ENCODE measurements at regions not wholly inside any gene's neighbourhood (a gene's known extent, or its start where the extent isn't known, plus 50 kb on each side); places are given as distances from the start of the nearest gene placed in this dataset.

DNA sequence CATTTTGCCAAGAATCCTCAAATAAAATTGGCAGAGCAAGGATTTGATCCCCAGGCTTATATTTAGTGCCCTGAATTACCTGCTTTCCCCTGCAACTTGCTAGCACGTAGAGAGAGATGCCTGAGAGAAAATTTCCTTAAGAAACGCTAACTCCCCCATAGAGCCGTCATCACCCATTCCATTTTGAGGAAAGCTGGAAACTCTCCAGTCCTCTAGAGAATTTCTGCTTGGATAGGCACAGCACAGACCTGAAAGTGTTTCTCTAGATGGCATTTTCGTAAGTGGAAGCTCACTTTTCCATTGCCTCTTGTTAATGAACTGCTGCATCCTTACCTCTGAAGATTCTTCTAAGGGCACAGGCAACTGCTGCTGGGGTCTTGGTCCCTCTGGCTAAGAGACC lies 277.8 kb upstream of the SIX2 start:
- Histone ChIP-seq H3K4me3 (ENCODE audit: low read depth, low read length) (no peak overlapping the region), H3K27me3 (ENCODE audit: control insufficient read depth, insufficient read depth, low read length) (no peaks in the 10 kb centered on the region), H3K27ac (ENCODE audit: low read depth, low read length) (no peak overlapping the region), H3K4me1 (ENCODE audit: control insufficient read depth, insufficient read depth, low read length) (no peaks in the 10 kb centered on the region), H3K36me3 (ENCODE audit: control insufficient read depth, insufficient read depth, low read length) (no peaks in the 10 kb centered on the region), H3K9me3 (ENCODE audit: control insufficient read depth, insufficient read depth, low read length) (no peaks in the 10 kb centered on the region)
- WGBS (ENCODE audit: insufficient coverage), result 80% methylated on average over 1 of the region's 4 CpGs
- DNase-seq (ENCODE audit: low read depth in 4 of 6, low spot score in 6 of 6), result peak in 1 of 6 donors; percentile 79

DNA sequence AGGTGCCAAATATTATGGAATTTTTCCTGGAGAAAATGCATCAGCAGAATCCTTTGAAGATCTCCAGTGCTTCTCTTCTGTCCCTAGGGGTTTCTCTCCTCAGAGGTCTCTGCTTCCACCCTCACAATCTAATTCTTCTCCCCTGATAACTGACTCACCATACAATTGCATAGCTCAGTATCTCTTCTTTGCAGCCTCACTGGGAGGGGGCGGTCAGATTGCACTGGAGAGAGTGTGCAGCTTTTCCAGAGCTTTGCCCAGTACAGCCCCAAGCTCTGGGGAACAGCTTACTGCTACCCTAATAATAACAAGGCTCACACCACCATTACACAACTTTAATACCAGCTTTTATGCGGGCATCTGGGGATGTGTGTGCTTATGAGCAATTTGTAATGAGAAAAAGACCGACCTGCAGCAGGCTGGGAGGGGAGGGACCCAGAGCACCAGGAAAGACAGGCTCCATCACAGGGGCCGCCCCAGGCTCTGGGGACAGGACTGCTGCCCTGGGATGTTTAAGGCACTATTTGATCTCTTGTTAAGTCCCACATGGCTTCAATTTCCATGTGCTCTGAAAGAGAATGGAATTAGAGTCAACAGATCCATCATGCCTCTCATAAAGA lies 276.6 kb upstream of the SIX2 start:
- no peak for DNase-seq (ENCODE audit: low read depth in 4 of 6, low spot score in 6 of 6)
- H3K9me3 ChIP-seq (ENCODE audit: control insufficient read depth, insufficient read depth, low read length), result no peaks in the 10 kb centered on the region
- no peaks in the 10 kb centered on the region for H3K4me1 ChIP-seq (ENCODE audit: control insufficient read depth, insufficient read depth, low read length)
- no peak overlapping the region for H3K4me3 ChIP-seq (ENCODE audit: low read depth, low read length)
- H3K27me3 ChIP-seq (ENCODE audit: control insufficient read depth, insufficient read depth, low read length), result no peaks in the 10 kb centered on the region
- no peaks in the 10 kb centered on the region for H3K36me3 ChIP-seq (ENCODE audit: control insufficient read depth, insufficient read depth, low read length)
- WGBS (ENCODE audit: insufficient coverage), result 92% methylated on average over 4 of the region's 4 CpGs
- no peak overlapping the region for H3K27ac ChIP-seq (ENCODE audit: low read depth, low read length)

DNA sequence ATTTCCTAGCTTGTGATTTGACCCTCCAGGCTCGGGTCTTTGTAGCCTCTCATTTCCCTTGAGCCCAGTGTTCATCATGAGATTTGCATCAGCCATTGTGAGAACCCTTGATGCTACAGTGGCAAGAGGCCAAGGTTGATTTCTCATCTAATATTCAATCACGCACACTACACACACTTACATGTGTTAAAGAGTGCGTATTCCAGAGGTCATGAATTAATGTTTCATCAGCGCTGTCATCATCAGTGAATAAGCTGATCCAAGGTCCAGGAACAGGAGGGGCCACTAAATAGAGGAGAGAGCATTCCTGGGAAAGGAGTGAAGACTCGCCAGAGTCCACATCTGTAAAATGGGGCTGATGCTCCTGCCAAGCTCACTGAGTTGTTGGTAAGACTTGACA lies 276.1 kb upstream of the SIX2 start:
- no peak overlapping the region for H3K4me3 ChIP-seq (ENCODE audit: low read depth, low read length)
- no peaks in the 10 kb centered on the region for H3K9me3 ChIP-seq (ENCODE audit: control insufficient read depth, insufficient read depth, low read length)
- no peaks in the 10 kb centered on the region for H3K36me3 ChIP-seq (ENCODE audit: control insufficient read depth, insufficient read depth, low read length)
- 93% methylated on average over 4 of the region's 5 CpGs for WGBS (ENCODE audit: insufficient coverage)
- no peaks in the 10 kb centered on the region for H3K4me1 ChIP-seq (ENCODE audit: control insufficient read depth, insufficient read depth, low read length)
- no peak overlapping the region for H3K27ac ChIP-seq (ENCODE audit: low read depth, low read length)
- H3K27me3 ChIP-seq (ENCODE audit: control insufficient read depth, insufficient read depth, low read length), result no peaks in the 10 kb centered on the region
- DNase-seq (ENCODE audit: low read depth in 4 of 6, low spot score in 6 of 6), result no peak

DNA sequence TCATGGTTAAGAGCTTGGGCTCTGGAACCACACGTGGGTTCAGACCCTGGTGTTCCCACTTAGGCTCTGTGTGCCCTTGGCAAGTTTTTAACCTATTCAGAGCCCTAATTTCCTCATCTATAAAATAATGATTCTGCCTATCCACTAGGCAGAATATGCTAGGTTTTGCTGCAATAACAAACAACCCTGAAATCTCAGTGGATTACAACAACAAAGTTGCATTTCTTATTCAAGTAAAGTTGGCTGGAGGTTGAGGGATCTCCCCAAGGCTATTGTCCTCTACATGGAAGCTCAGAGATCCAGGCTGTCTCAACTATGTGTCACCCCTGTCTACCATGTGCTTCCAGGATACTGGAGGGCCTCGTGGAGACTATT lies 275.4 kb upstream of the SIX2 start:
- no peaks in the 10 kb centered on the region for H3K36me3 ChIP-seq (ENCODE audit: control insufficient read depth, insufficient read depth, low read length)
- H3K27me3 ChIP-seq (ENCODE audit: control insufficient read depth, insufficient read depth, low read length), result no peaks in the 10 kb centered on the region
- no peak overlapping the region for H3K4me3 ChIP-seq (ENCODE audit: low read depth, low read length)
- 86% methylated on average over 1 of the region's 2 CpGs for WGBS (ENCODE audit: insufficient coverage)
- no peaks in the 10 kb centered on the region for H3K9me3 ChIP-seq (ENCODE audit: control insufficient read depth, insufficient read depth, low read length)
- no peak overlapping the region for H3K27ac ChIP-seq (ENCODE audit: low read depth, low read length)
- H3K4me1 ChIP-seq (ENCODE audit: control insufficient read depth, insufficient read depth, low read length), result no peaks in the 10 kb centered on the region
- DNase-seq (ENCODE audit: low read depth in 4 of 6, low spot score in 6 of 6), result no peak

DNA sequence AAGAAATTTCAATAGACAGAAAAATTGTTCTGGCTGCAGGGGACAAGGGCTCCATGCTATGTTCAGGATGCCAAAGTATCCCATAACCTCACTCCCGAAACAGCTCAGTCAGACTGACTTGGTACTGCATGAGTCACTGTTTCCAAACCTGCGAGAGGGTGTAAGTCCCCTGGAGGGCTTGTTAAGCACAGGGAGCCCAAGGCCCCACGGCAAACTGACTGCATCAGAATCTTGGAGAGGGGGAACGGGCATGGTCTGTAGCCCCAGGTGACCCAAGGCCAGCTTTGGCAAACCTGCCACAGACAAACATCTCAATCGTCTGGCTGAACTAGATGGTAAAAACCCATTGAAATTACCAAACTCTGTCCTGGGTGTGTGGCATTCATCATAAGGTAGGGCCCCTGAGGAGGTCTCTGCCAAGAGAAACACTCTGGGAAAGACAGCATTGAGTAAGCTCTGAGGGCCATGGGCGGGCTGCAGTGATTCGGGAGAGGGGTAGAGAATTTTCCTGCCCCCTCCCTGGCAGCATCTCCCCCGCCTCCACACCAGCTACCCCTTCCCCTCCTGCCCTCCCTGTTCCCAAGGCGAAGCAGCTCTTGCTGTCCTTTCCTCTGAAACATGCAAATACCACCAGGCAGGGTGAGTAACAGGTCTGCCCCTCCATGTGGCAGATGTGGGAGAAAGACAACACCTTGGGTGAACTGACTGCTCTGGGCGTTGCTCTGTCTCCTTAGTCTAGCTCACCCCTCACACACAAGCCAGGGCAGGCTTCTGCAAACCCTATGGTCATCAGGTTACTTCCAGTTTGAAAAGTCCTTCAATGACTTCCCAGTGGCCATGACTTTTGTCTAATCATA lies 274.7 kb upstream of the SIX2 start:
- DNase-seq (ENCODE audit: low read depth in 4 of 6, low spot score in 6 of 6), result no peak
- Histone ChIP-seq H3K4me1 (ENCODE audit: control insufficient read depth, insufficient read depth, low read length) (no peaks in the 10 kb centered on the region), H3K9me3 (ENCODE audit: control insufficient read depth, insufficient read depth, low read length) (no peaks in the 10 kb centered on the region), H3K4me3 (ENCODE audit: low read depth, low read length) (no peak overlapping the region), H3K36me3 (ENCODE audit: control insufficient read depth, insufficient read depth, low read length) (no peaks in the 10 kb centered on the region), H3K27me3 (ENCODE audit: control insufficient read depth, insufficient read depth, low read length) (no peaks in the 10 kb centered on the region), H3K27ac (ENCODE audit: low read depth, low read length) (no peak overlapping the region)
- 74% methylated on average over 4 of the region's 10 CpGs for WGBS (ENCODE audit: insufficient coverage)

DNA sequence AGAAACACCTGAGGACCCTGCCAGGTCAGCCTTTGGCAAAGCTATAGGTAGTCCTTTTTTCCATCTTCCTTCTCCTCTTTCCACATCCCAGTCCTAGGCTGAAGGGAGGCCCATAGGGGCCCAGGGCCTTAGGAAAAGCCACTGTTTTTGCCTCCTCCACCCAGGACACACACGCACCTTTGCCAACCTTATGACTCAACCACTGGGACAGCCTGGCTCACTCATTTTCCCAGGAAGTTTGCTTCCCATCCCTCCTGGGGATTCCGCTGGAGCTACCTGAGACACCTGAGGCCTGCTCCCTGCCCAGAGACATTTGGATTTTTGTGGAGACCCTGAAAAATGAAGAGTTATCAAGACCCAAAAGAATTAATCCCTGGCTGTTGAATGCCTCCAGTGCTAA lies 273.4 kb upstream of the SIX2 start:
- Histone ChIP-seq H3K9me3 (ENCODE audit: control insufficient read depth, insufficient read depth, low read length) (no peaks in the 10 kb centered on the region), H3K4me3 (ENCODE audit: low read depth, low read length) (no peak overlapping the region), H3K4me1 (ENCODE audit: control insufficient read depth, insufficient read depth, low read length) (no peaks in the 10 kb centered on the region), H3K27me3 (ENCODE audit: control insufficient read depth, insufficient read depth, low read length) (no peaks in the 10 kb centered on the region), H3K36me3 (ENCODE audit: control insufficient read depth, insufficient read depth, low read length) (no peaks in the 10 kb centered on the region), H3K27ac (ENCODE audit: low read depth, low read length) (no peak overlapping the region)
- DNase-seq (ENCODE audit: low read depth in 4 of 6, low spot score in 6 of 6), result no peak
- whole genome bisulfite sequencing (ENCODE audit: insufficient coverage), result 100% methylated on average over 1 of the region's 2 CpGs

DNA sequence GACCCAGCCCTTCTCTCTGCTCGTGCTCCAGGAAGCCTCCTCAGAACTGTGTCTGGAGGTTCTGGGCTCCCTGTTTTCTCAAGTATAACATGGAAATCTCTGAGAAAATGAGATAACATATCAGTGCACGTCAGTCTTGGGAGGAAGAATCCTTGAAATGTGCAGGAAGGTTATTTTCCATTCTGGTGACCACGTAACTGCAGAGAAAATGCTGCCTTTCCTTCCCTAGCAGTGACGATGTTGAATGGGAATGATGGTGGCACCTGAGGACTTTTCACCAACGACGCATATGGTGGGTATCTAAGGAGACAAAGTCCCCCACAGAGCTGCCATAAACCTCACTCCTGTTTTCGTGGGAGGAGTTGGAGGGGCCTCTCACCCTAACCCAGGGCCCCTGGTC lies 272.1 kb upstream of the SIX2 start:
- H3K4me1 ChIP-seq (ENCODE audit: control insufficient read depth, insufficient read depth, low read length), result no peaks in the 10 kb centered on the region
- DNase-seq (ENCODE audit: low read depth in 4 of 6, low spot score in 6 of 6), result no peak
- no peaks in the 10 kb centered on the region for H3K27me3 ChIP-seq (ENCODE audit: control insufficient read depth, insufficient read depth, low read length)
- no peaks in the 10 kb centered on the region for H3K36me3 ChIP-seq (ENCODE audit: control insufficient read depth, insufficient read depth, low read length)
- H3K9me3 ChIP-seq (ENCODE audit: control insufficient read depth, insufficient read depth, low read length), result no peaks in the 10 kb centered on the region
- H3K4me3 ChIP-seq (ENCODE audit: low read depth, low read length), result no peak overlapping the region
- H3K27ac ChIP-seq (ENCODE audit: low read depth, low read length), result no peak overlapping the region
- 60% methylated on average over 2 of the region's 7 CpGs for WGBS (ENCODE audit: insufficient coverage)

DNA sequence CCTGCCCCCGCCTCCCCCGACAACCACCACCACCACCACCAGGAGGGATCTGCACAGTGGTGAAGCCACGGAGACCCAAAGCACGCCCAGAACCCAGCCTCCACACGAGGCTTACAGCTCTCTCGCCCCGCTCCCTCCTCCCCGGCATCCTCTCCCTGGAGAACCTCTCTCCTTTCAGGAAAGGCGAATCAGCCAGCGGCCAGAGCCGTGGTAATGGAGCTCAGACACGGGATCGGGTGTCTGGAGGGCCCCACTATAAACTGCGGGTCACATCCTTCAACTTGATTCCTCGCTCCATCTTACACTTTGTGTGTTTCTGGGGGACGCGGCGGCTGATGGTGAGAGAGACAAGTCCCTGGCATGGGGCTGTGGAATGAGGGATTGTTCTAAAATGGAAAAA lies 271.5 kb upstream of the SIX2 start:
- DNase-seq (ENCODE audit: low read depth in 4 of 6, low spot score in 6 of 6), result no peak
- H3K27me3 ChIP-seq (ENCODE audit: control insufficient read depth, insufficient read depth, low read length), result no peaks in the 10 kb centered on the region
- no peak overlapping the region for H3K4me3 ChIP-seq (ENCODE audit: low read depth, low read length)
- H3K27ac ChIP-seq (ENCODE audit: low read depth, low read length), result no peak overlapping the region
- H3K4me1 ChIP-seq (ENCODE audit: control insufficient read depth, insufficient read depth, low read length), result no peaks in the 10 kb centered on the region
- H3K36me3 ChIP-seq (ENCODE audit: control insufficient read depth, insufficient read depth, low read length), result no peaks in the 10 kb centered on the region
- H3K9me3 ChIP-seq (ENCODE audit: control insufficient read depth, insufficient read depth, low read length), result no peaks in the 10 kb centered on the region
- WGBS (ENCODE audit: insufficient coverage), result 84% methylated on average over 14 of the region's 18 CpGs

DNA sequence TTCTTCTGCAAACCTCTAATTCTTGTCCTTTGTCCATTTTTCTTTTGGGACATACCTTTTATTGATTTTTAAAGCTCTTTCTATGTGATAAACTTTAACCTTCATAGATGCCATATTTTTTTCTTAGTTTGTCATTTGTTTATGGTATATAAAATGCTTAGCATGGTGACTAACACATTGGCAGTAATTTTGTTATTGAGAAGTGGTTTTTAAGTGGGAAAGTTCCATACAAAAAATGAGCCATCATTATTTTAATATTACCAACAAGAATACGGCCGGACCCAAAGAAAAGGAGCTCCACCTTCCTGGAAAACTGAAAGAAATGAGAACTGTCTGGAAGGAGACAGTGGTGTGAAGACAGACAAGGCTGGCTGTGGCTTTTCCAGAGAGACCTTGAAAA lies 270.1 kb upstream of the SIX2 start:
- H3K9me3 ChIP-seq (ENCODE audit: control insufficient read depth, insufficient read depth, low read length), result no peaks in the 10 kb centered on the region
- no peak for DNase-seq (ENCODE audit: low read depth in 4 of 6, low spot score in 6 of 6)
- H3K4me1 ChIP-seq (ENCODE audit: control insufficient read depth, insufficient read depth, low read length), result peaks cover 4% of the 10 kb centered on the region
- no peak overlapping the region for H3K4me3 ChIP-seq (ENCODE audit: low read depth, low read length)
- WGBS (ENCODE audit: insufficient coverage), result no CpG with 5 or more reads among the region's 2 CpGs
- no peaks in the 10 kb centered on the region for H3K27me3 ChIP-seq (ENCODE audit: control insufficient read depth, insufficient read depth, low read length)
- no peak overlapping the region for H3K27ac ChIP-seq (ENCODE audit: low read depth, low read length)
- no peaks in the 10 kb centered on the region for H3K36me3 ChIP-seq (ENCODE audit: control insufficient read depth, insufficient read depth, low read length)
